Effector memory CD8-positive, alpha-beta T cell (primary cell): ENCODE measurements at regions not wholly inside any gene's neighbourhood (a gene's known extent, or its start where the extent isn't known, plus 50 kb on each side); places are given as distances from the start of the nearest gene placed in this dataset.
"Not testable (repeated sequence)": the region's sequence is repeated elsewhere in the genome, so short reads cannot be mapped to it uniquely, and the experiment has no call there.

Source experiments
- ATAC-seq: fragments of 150-1000 bp; cut with Tn5 transposase; replicated peaks from 2 replicates; pipeline ENCODE4 v1.10.0; 2021; ENCODE audit warnings: mild to moderate bottlenecking, moderate library complexity
- DNase-seq, 3 experiments: peaks; one replicate each; pipeline ENCODE4 v3.0.0; 2021
- H3K27ac Mint-ChIP-seq, 2 donors: one replicate each; pipeline ENCODE4 v1.8.0; 2022; ENCODE audit warnings: mild to moderate bottlenecking in 2 of 2, mixed read lengths in 2 of 2, moderate library complexity in 2 of 2
- H3K27me3 Mint-ChIP-seq, 2 donors: one replicate each; pipeline ENCODE4 v1.8.0; 2022; ENCODE audit warnings: mixed read lengths in 2 of 2
- H3K36me3 Mint-ChIP-seq: one replicate; pipeline ENCODE4 v1.8.0; 2022; ENCODE audit warnings: mild to moderate bottlenecking, moderate library complexity, mixed read lengths; ENCODE audit not compliant: insufficient read depth
- H3K4me1 Mint-ChIP-seq, 2 donors: one replicate each; pipeline ENCODE4 v1.8.0; 2022; ENCODE audit warnings: low read depth in 2 of 2, mixed read lengths in 2 of 2
- H3K4me3 Mint-ChIP-seq, 2 donors: one replicate each; pipeline ENCODE4 v1.8.0; 2022; ENCODE audit warnings: mild to moderate bottlenecking in 2 of 2, mixed read lengths in 2 of 2, moderate library complexity in 2 of 2
- H3K9me3 Mint-ChIP-seq, 2 donors: one replicate each; pipeline ENCODE4 v1.8.0; 2022; ENCODE audit warnings: mixed read lengths in 2 of 2

- not testable (repeated sequence) for H3K4me1 Mint-ChIP-seq, DNase-seq, H3K36me3 Mint-ChIP-seq, ATAC-seq, H3K27ac Mint-ChIP-seq, H3K4me3 Mint-ChIP-seq, H3K9me3 Mint-ChIP-seq
- peaks cover 35 to 54% of the 10 kb centered on the region in 2 donors for H3K27me3 Mint-ChIP-seq
These were observed 193.1 kb upstream of the ARID1B start for GRCh38 chr6:156584121-156584520.

DNA sequence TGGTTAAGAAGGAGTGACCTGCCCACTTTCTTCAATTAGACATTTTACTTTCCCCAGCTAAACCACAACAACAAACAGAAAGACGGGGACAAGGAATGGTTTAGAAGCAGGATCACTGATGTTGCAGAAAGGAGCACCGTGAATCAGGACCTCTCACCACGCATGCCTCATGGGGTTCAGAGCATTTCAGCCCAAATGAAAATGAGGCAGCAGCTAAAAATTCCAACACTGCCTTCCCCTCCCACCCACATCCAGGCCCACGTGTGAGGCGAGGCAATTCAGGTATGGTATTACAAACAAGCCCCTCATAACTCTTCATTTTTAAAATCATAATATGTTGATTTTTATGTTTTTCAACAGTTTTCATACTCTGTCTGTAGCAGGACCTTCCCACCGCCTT lies 194.1 kb upstream of the ARID1B start:
- DNase-seq (no peak), ATAC-seq (no peak)
- Mint-ChIP-seq H3K27me3 (peaks cover 45 to 57% of the 10 kb centered on the region in 2 donors), H3K36me3 (peaks cover 3% of the 10 kb centered on the region), H3K27ac (no peak overlapping the region), H3K9me3 (no peaks in the 10 kb centered on the region), H3K4me1 (no peaks in the 10 kb centered on the region), H3K4me3 (no peak overlapping the region)

DNA sequence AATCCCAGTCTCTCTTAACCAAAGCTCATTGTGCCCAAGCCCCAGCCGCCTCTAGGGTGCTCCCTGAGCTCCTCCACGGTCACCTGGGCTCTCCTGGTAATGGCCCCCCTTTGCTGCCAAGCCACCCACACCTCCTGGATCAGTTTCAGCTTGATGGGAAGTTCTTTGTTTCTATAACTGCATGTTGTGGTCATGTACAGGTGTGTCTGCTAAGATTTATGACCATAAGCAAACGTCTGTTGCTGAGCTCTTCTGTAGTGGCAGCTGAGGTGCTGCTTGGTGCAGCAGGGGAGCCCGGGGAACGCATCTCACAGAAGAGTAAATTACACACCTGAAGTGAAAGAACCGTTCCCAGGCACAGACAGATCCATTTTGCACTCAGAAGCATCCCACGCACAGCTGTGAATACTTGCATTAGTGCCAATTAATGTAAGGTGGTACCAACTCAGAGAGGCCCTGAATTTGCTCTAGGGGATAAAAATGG lies 194.6 kb upstream of the ARID1B start:
- ATAC-seq (no peak), DNase-seq (no peak)
- no peaks in the 10 kb centered on the region for H3K9me3 Mint-ChIP-seq
- H3K4me3 Mint-ChIP-seq = no peak overlapping the region
- peaks cover 3% of the 10 kb centered on the region for H3K36me3 Mint-ChIP-seq
- H3K27ac Mint-ChIP-seq = no peak overlapping the region
- no peaks in the 10 kb centered on the region for H3K4me1 Mint-ChIP-seq
- peaks cover 48 to 52% of the 10 kb centered on the region in 2 donors for H3K27me3 Mint-ChIP-seq

DNA sequence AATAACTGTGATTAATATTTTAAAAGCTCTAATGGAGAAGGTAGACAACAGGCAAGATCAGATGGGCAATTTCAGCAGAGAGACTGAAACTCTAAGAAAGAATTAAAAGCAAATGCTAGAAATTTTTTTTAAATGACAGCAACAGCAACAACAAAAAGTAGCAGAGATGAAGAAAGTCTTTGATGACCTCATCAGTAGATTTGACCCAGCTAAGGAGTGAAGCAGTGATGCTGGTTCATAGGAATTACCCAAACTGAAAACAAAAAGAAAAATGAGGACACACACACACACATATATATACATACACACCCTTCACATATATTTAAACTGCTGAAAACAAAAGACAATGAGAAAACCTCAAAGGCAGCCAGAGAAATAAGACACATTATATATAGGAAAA lies 197.6 kb upstream of the ARID1B start:
- peaks cover 4 to 21% of the 10 kb centered on the region in 2 donors for H3K9me3 Mint-ChIP-seq
- no peak for ATAC-seq
- no peak overlapping the region for H3K4me3 Mint-ChIP-seq

GRCh38 chr6:156577749-156578148 lies 199.4 kb upstream of the ARID1B start:
- DNase-seq (no peak), ATAC-seq (no peak)
- Mint-ChIP-seq H3K4me1 (no peaks in the 10 kb centered on the region), H3K4me3 (no peak overlapping the region), H3K27me3 (peaks cover 67 to 71% of the 10 kb centered on the region in 2 donors), H3K36me3 (no peaks in the 10 kb centered on the region), H3K27ac (no peak overlapping the region), H3K9me3 (peaks cover 4 to 21% of the 10 kb centered on the region in 2 donors)

More for the DNA sequence above, 197.6 kb upstream of the ARID1B start:
- no peaks in the 10 kb centered on the region for H3K4me1 Mint-ChIP-seq
- H3K27me3 Mint-ChIP-seq = peaks cover 70% of the 10 kb centered on the region in 2 donors
- peaks cover 3% of the 10 kb centered on the region for H3K36me3 Mint-ChIP-seq
- no peak overlapping the region for H3K27ac Mint-ChIP-seq
- DNase-seq = no peak

DNA sequence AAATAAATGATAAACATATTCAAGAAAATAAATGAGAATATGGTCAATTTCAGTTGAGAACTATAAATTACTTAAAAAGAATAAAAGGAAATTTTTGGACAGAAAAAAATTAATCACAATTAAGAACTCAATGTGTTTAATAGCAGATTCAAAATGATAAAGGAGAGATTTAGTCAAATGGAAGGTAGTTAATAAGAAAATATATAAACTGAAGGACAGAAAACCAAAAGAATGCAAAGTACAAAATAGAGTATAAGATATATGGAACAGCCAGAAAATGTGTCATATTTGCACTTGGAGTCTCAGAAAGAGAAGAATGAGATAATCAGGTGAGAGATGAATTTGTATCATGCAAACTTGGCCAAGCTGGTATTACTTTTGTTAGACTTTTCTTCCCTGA lies 201.8 kb upstream of the ARID1B start:
- peaks cover 4 to 21% of the 10 kb centered on the region in 2 donors for H3K9me3 Mint-ChIP-seq
- no peak overlapping the region for H3K27ac Mint-ChIP-seq
- ATAC-seq (no peak), DNase-seq (no peak)
- no peak overlapping the region for H3K4me3 Mint-ChIP-seq
- no peaks in the 10 kb centered on the region for H3K4me1 Mint-ChIP-seq
- H3K36me3 Mint-ChIP-seq = no peaks in the 10 kb centered on the region
- H3K27me3 Mint-ChIP-seq = peaks cover 69 to 74% of the 10 kb centered on the region in 2 donors

- Mint-ChIP-seq H3K9me3 (peaks cover 0 to 6% of the 10 kb centered on the region in 2 donors), H3K27me3 (peaks cover 58 to 74% of the 10 kb centered on the region in 2 donors), H3K4me1 (peaks cover 2 to 5% of the 10 kb centered on the region in 2 donors), H3K27ac (no peak overlapping the region), H3K36me3 (no peaks in the 10 kb centered on the region), H3K4me3 (no peak overlapping the region)
- DNase-seq = no peak
- ATAC-seq = no peak
These were observed 212.4 kb upstream of the ARID1B start for GRCh38 chr6:156564807-156565149.

DNA sequence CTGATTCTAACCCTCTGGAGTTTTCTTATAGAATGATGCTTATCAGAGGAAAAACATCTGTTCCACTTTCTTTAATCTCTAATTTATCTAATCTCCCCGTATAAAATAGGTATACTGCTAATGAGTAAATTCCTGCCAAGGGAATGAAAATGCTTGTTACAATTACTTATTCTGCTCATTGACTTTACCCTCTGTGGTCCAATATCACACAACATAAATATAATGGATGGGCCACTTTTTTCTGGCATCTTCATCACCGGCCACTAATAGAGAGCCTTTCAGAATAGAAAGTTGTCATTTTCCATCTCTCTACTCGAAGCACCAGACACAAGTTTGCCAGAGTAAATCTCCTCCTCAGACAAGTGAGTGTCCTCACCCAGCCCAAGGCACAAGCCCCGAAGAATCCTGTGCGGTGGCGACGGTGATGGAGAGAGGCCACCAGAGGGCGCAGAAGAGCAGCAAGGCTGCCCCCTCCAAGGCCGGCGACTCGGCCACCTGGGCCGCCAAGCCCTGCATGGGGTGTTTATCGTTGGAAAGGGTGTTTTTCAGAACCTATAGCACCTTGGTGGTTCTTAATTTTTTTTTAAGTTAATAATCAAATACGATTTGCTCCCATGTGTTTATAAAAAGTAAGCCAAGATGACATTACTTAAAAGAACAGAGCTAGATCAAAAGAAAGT lies 212.9 kb upstream of the ARID1B start:
- H3K4me3 Mint-ChIP-seq = no peak overlapping the region
- DNase-seq = peak; percentile 70 to 74 (median 74)

DNA sequence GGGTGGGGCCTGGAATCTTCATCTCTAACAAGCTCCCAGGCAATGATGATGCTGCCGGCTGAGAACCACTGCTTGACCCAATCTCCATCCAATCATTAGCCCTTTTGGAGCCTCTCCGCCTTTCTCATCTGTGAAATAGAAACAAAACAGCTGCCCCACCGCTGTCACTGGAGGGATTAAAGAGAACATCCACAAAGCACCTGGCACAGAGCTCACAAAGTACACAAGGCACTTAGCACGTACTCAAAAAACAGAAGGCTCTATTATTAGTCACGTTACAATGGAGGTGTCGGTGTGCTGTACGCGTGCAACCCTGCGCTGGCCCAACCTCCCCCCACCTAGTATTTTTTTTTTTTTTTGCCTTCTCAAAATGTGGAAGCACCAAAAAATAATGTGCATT lies 213.5 kb upstream of the ARID1B start:
- peaks cover 0 to 2% of the 10 kb centered on the region in 2 donors for H3K9me3 Mint-ChIP-seq
- H3K4me3 Mint-ChIP-seq = no peak overlapping the region
- DNase-seq = no peak
- no peak overlapping the region for H3K27ac Mint-ChIP-seq
- ATAC-seq = no peak
- peaks cover 58 to 72% of the 10 kb centered on the region in 2 donors for H3K27me3 Mint-ChIP-seq
- H3K4me1 Mint-ChIP-seq = peaks cover 2 to 5% of the 10 kb centered on the region in 2 donors
- no peaks in the 10 kb centered on the region for H3K36me3 Mint-ChIP-seq

More for the DNA sequence above, 212.9 kb upstream of the ARID1B start:
- peaks cover 58 to 75% of the 10 kb centered on the region in 2 donors for H3K27me3 Mint-ChIP-seq
- no peak overlapping the region for H3K27ac Mint-ChIP-seq
- peak; percentile 98 for ATAC-seq
- peaks cover 2 to 5% of the 10 kb centered on the region in 2 donors for H3K4me1 Mint-ChIP-seq
- H3K36me3 Mint-ChIP-seq = no peaks in the 10 kb centered on the region
- H3K9me3 Mint-ChIP-seq = peaks cover 0 to 6% of the 10 kb centered on the region in 2 donors

DNA sequence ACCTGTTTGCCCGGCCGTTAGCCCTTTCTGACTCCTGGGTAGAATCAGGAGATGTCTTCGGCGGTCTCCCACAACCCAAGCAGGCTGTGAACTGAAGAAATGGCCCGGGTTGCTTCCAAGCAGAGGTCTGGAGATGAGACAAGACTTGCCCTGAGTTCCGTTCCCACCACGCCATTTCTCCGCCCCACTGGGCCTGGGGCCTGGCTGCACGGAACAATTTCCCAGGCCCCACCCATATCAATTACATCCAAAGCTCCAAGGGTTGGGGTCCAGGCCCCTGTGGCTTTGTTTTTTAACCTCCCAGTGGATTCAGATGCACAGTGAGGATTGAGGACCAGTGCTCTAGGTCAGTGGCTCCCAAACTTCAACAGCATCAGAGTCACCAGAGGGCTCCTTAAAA lies 214.5 kb upstream of the ARID1B start:
- Mint-ChIP-seq H3K4me1 (peaks cover 2 to 5% of the 10 kb centered on the region in 2 donors), H3K27ac (no peak overlapping the region), H3K27me3 (peaks cover 53 to 63% of the 10 kb centered on the region in 2 donors), H3K36me3 (no peaks in the 10 kb centered on the region), H3K4me3 (no peak overlapping the region), H3K9me3 (no peaks in the 10 kb centered on the region)
- ATAC-seq = no peak
- DNase-seq = no peak

- peaks cover 5% of the 10 kb centered on the region in 2 donors for H3K4me1 Mint-ChIP-seq
- H3K36me3 Mint-ChIP-seq = no peaks in the 10 kb centered on the region
- peaks cover 54 to 68% of the 10 kb centered on the region in 2 donors for H3K27me3 Mint-ChIP-seq
- DNase-seq (no peak), ATAC-seq (no peak)
- no peaks in the 10 kb centered on the region for H3K9me3 Mint-ChIP-seq
- H3K4me3 Mint-ChIP-seq = no peak overlapping the region
- H3K27ac Mint-ChIP-seq = no peak overlapping the region
These were observed 215.2 kb upstream of the ARID1B start for GRCh38 chr6:156562019-156562418.

DNA sequence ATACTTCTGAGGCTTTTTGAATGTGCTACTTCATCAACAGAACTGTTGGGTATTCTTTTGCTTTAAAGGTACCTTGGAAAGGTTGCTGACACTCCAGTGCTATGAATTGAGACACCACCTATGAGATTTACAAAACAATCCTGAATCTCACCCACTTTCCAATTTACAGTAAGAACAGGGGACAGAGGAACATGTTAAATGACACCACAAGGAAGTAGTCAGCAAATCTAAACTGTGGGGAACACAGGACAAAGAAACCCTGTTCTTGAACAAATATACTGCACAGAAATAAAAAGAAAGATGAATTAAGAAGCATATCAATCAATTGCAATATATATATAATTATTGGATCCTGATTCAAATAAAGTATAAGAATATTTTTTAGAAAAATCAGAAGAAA lies 216.7 kb upstream of the ARID1B start:
- ATAC-seq (no peak), DNase-seq (no peak)
- H3K4me1 Mint-ChIP-seq = peaks cover 5% of the 10 kb centered on the region in 2 donors
- no peaks in the 10 kb centered on the region for H3K9me3 Mint-ChIP-seq
- peaks cover 50 to 66% of the 10 kb centered on the region in 2 donors for H3K27me3 Mint-ChIP-seq
- H3K4me3 Mint-ChIP-seq = no peak overlapping the region
- no peak overlapping the region for H3K27ac Mint-ChIP-seq
- no peaks in the 10 kb centered on the region for H3K36me3 Mint-ChIP-seq

DNA sequence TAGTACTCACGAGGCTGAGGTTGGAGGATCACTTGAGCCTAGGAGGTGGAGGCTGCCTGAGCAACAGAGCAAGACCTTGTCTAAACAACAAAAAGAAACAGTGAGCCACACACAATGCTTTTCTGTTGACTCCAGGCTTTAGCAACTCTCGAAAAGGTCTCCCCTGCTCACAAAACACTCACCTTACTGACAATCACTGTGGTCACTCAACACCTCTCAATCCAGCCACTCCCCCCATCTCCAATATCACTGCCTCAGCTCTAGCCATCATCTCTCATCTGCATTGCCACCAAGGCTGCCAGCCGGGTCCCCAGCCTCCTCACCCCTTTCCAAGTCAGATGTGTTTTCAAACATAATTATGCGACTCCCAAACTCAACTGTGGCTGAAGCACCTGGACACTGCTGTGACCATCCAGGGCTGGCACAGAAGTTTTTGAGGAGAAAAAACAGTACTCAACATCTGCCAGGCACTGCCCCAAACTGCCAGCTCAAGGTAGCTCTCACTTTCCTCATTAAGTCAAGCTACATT lies 218.0 kb upstream of the ARID1B start:
- Mint-ChIP-seq H3K36me3 (no peaks in the 10 kb centered on the region), H3K27me3 (peaks cover 48 to 53% of the 10 kb centered on the region in 2 donors), H3K4me3 (no peak overlapping the region), H3K4me1 (peaks cover under 1 to 3% of the 10 kb centered on the region in 2 donors), H3K27ac (no peak overlapping the region), H3K9me3 (no peaks in the 10 kb centered on the region)
- DNase-seq = no peak
- ATAC-seq = no peak

- no peak overlapping the region for H3K4me3 Mint-ChIP-seq
- no peaks in the 10 kb centered on the region for H3K9me3 Mint-ChIP-seq
- H3K4me1 Mint-ChIP-seq = peaks cover 0 to 2% of the 10 kb centered on the region in 2 donors
- ATAC-seq = no peak
- no peak overlapping the region for H3K27ac Mint-ChIP-seq
- DNase-seq = no peak
- no peaks in the 10 kb centered on the region for H3K36me3 Mint-ChIP-seq
- H3K27me3 Mint-ChIP-seq = peaks cover 43 to 46% of the 10 kb centered on the region in 2 donors
These were observed 219.3 kb upstream of the ARID1B start for GRCh38 chr6:156557911-156558259.
